GM12878 (cell line): ENCODE measurements at regions not wholly inside any gene's neighbourhood (a gene's known extent, or its start where the extent isn't known, plus 50 kb on each side); places are given as distances from the start of the nearest gene placed in this dataset.

ENCODE experiments used
- ATAC-seq: fragments of 200-7000 bp; cut with Tn5 transposase; 3 replicates; pipeline ENCODE4 v1.9.1; 2020; ENCODE audit warnings: mild to moderate bottlenecking, moderate library complexity
- BruUV-seq: library from RNA; stranded (reverse); fragments of 400-500 nt; replicated peaks from 2 replicates; lab custom pipeline; 2021; lab: Mats Ljungman, UMichigan
- CTCF ChIA-PET: fragments of 300-600 bp; sonication (Branson Sonifier 250); formaldehyde crosslinking; extraction: SDS; loops from one replicate; lab custom pipeline; 2021; ENCODE audit warnings: inconsistent platforms; lab: Yijun Ruan, JAX
- POLR2A ChIA-PET: fragments of 350-600 bp; formaldehyde crosslinking; extraction: SDS; loops from one replicate; lab custom pipeline; 2021; ENCODE audit warnings: inconsistent platforms; lab: Charles Lee
- RAD21 ChIA-PET: fragments of 300-600 bp; sonication (Branson Sonifier 250); formaldehyde crosslinking; loops from one replicate; lab custom pipeline; 2023; ENCODE audit warnings: antibody characterized with exemption; ENCODE audit not compliant: unreplicated experiment; lab: Charles Lee
- SMC1A ChIA-PET: fragments of 300-600 bp; sonication (Branson Sonifier 250); formaldehyde crosslinking; loops from one replicate; lab custom pipeline; 2023; ENCODE audit not compliant: unreplicated experiment, uncharacterized antibody; lab: Charles Lee
- DNase-seq: peaks from one replicate; pipeline ENCODE4 v3.0.0-alpha.2; 2011; ENCODE audit warnings: low read depth, low spot score
- FAIRE-seq: peaks from 3 replicates; lab custom pipeline; 2011; peaks lifted over from hg19 to GRCh38; lab: Jason Lieb, UNC
- H2AFZ ChIP-seq: 2 replicates; pipeline ENCODE4 v1.6.0; 2011; ENCODE audit warnings: low read depth, low read length, control low read depth; ENCODE audit not compliant: control insufficient read depth
- H3K27ac ChIP-seq: 2 replicates; pipeline ENCODE4 v1.5.1; 2011; ENCODE audit warnings: control low read depth; ENCODE audit not compliant: control insufficient read depth, insufficient read depth
- H3K27me3 ChIP-seq, 2 experiments: replicated peaks in 1 of 2; 2 replicates each; pipeline versions ENCODE4 v1.6.0 to v1.6.1; 2011; ENCODE audit warnings: low read length in 1 of 2; ENCODE audit not compliant: control insufficient read depth in 2 of 2, insufficient read depth in 2 of 2
- H3K36me3 ChIP-seq, 2 experiments: 2 replicates each; pipeline ENCODE4 v1.5.1; 2011; ENCODE audit warnings: low read length in 1 of 2; ENCODE audit not compliant: control insufficient read depth in 2 of 2, insufficient read depth in 2 of 2
- H3K4me1 ChIP-seq: 2 replicates; pipeline ENCODE4 v1.6.1; 2011; ENCODE audit warnings: mild to moderate bottlenecking, low read length, moderate library complexity, mixed read lengths; ENCODE audit not compliant: control insufficient read depth, insufficient read depth
- H3K4me2 ChIP-seq: 2 replicates; pipeline ENCODE4 v1.6.0; 2011; ENCODE audit warnings: control low read depth; ENCODE audit not compliant: control insufficient read depth, insufficient read depth
- H3K4me3 ChIP-seq: fragments of 200-600 bp; sonication (generic); 2 replicates; pipeline ENCODE4 v1.5.1; 2016
- H3K79me2 ChIP-seq: 2 replicates; pipeline ENCODE4 v1.6.0; 2011; ENCODE audit warnings: low read length; ENCODE audit not compliant: control insufficient read depth, insufficient read depth
- H3K9ac ChIP-seq: 2 replicates; pipeline ENCODE4 v1.8.0; 2011; ENCODE audit warnings: low read length, control low read depth, mixed read lengths; ENCODE audit not compliant: control insufficient read depth, insufficient read depth
- H3K9me3 ChIP-seq: replicated peaks from 3 replicates; pipeline ENCODE4 v1.5.1; 2011; ENCODE audit warnings: mild to moderate bottlenecking, low read length; ENCODE audit not compliant: control insufficient read depth, insufficient read depth
- H4K20me1 ChIP-seq: 2 replicates; pipeline ENCODE4 v1.6.0; 2011; ENCODE audit not compliant: control insufficient read depth, insufficient read depth
- ASH2L ChIP-seq: fragments of 300-600, 200-600 bp; sonication (generic); IDR thresholded peaks from 2 replicates; pipeline ENCODE4 v1.6.1; 2017; ENCODE audit warnings: low read depth, mild to moderate bottlenecking, borderline replicate concordance
- BCL11A ChIP-seq: IDR thresholded peaks from 2 replicates; pipeline ENCODE4 v1.6.1; 2011; ENCODE audit warnings: low read depth, low read length
- BMI1 ChIP-seq: fragments of 450-650 bp; IDR thresholded peaks from 2 replicates; pipeline ENCODE4 v1.6.1; 2016; ENCODE audit warnings: mild to moderate bottlenecking, moderate library complexity, borderline replicate concordance
- FOS ChIP-seq: IDR thresholded peaks from 3 replicates; pipeline ENCODE4 v1.6.1; 2011; ENCODE audit warnings: borderline replicate concordance; ENCODE audit not compliant: insufficient read length; ENCODE audit errors: extremely low read depth
- KLF5 ChIP-seq: fragments of 450-650 bp; IDR thresholded peaks from 2 replicates; pipeline ENCODE4 v1.6.1; 2014; ENCODE audit warnings: mild to moderate bottlenecking; ENCODE audit not compliant: partially characterized antibody
- LARP7 ChIP-seq: fragments of 450-650 bp; IDR thresholded peaks from 2 replicates; pipeline ENCODE4 v1.6.1; 2017; ENCODE audit warnings: mild to moderate bottlenecking
- RFX5 ChIP-seq: IDR thresholded peaks from 2 replicates; pipeline ENCODE4 v1.6.1; 2011; ENCODE audit warnings: low read depth, low read length, improper control_type of control experiment
- SPI1 ChIP-seq: IDR thresholded peaks from 2 replicates; pipeline ENCODE4 v1.6.1; 2011; ENCODE audit warnings: low read depth, mild to moderate bottlenecking, low read length, moderate library complexity, borderline replicate concordance; ENCODE audit not compliant: insufficient read depth
- SREBF2 ChIP-seq: IDR thresholded peaks from 2 replicates; pipeline ENCODE4 v1.6.1; 2012; ENCODE audit warnings: mild to moderate bottlenecking, low read length
- ZNF217 ChIP-seq: fragments of 450-650 bp; IDR thresholded peaks from 2 replicates; pipeline ENCODE4 v1.6.1; 2017; ENCODE audit warnings: antibody characterized with exemption, mild to moderate bottlenecking
- WGBS: methylation state at CpG from one replicate; pipeline ENCODE4 v1.1.6; 2016; ENCODE audit warnings: low lambda C conversion rate; ENCODE audit not compliant: insufficient replicate concordance, insufficient coverage; ENCODE audit errors: missing lambda C conversion rate; 5-methylcytosine and 5-hydroxymethylcytosine counted together
- in situ Hi-C: fragments of 300-500 bp; cut with MboI; formaldehyde crosslinking; loops from 9 replicates; pipeline ENCODE4 v1.14.3; 2018; ENCODE audit warnings: mixed read lengths
- intact Hi-C: fragments of 100-400 bp; cut with micrococcal nuclease; formaldehyde crosslinking; loops from one replicate; pipeline ENCODE4 v1.14.2; 2022; ENCODE audit not compliant: unreplicated experiment
- TF ChIP-seq, protein P1 (sequence below): fragments of 450-650 bp; IDR thresholded peaks from 2 replicates; pipeline ENCODE4 v1.6.1; 2017; ENCODE audit warnings: mild to moderate bottlenecking, moderate library complexity

DNA sequence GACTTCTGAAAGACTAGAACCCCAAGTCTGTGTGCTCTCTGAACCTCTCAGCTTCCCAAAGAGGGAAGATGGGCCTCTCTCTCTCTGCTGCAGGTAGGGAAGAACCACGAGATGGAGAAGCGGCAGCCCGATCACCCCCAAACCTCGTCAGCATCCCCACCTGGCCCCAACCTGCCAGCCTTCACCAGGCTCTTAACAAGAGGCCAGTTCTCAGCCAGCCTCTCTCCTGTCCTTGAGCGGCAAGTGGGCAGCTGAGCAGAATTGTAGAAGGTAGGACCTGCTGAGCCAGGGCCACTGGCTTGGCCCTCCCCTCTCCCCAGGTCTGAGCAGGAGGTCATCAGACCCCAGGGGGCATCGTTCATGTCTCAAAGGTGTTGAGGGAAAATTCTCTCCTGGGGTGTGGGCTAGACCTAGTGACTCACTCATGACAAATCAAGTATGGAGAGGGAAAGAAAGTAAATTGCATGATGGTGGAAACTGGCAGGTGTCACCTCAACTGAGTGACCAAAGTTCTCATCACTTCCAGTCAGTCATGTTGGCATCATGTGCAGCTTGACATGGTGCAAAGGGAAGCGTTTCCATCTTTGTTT lies 92.0 kb upstream of the GPR26 start:
- POLR2A ChIA-PET, result no interaction called here
- Histone ChIP-seq H3K9me3 (no peaks in the 10 kb centered on the region), H2AFZ (no peak overlapping the region), H3K27ac (no peak overlapping the region), H3K4me3 (no peak overlapping the region), H3K36me3 (no peaks in the 10 kb centered on the region), H3K4me2 (no peak overlapping the region), H4K20me1 (no peaks in the 10 kb centered on the region), H3K4me1 (no peaks in the 10 kb centered on the region), H3K79me2 (no peaks in the 10 kb centered on the region), H3K9ac (no peak overlapping the region), H3K27me3 (peaks cover 0 to 2% of the 10 kb centered on the region in 2 experiments; a peak in 1 of 4 replicates)
- SMC1A ChIA-PET, result interaction anchor here (0.8 to 3.0 kb wide), 2 partner anchors 392 to 531 kb away, joined by 4 to 13 read pairs; no protein-coding TSS in a partner anchor
- no peak for FAIRE-seq
- in situ Hi-C loops (no loop called here), intact Hi-C loops (no loop called here)
- 27% methylated on average over 7 of the region's 7 CpGs for WGBS
- DNase-seq, result no peak
- RAD21 ChIA-PET, result interaction anchor here (0.7 kb wide), 1 partner anchor 393 kb away, joined by 3 read pairs; no protein-coding TSS in a partner anchor
- BruUV-seq, result no TSS peak
- CTCF ChIA-PET, result interaction anchor here (0.6 to 2.1 kb wide), 11 partner anchors 8 to 853 kb away, joined by 3 to 21 read pairs (median 3); no protein-coding TSS in a partner anchor
- TF ChIP-seq FOS, result no peak
- TF ChIP-seq KLF5, result no peak
- TF ChIP-seq SPI1, result no peak
- TF ChIP-seq ZNF217, result no peak
- TF ChIP-seq, protein P1, sequence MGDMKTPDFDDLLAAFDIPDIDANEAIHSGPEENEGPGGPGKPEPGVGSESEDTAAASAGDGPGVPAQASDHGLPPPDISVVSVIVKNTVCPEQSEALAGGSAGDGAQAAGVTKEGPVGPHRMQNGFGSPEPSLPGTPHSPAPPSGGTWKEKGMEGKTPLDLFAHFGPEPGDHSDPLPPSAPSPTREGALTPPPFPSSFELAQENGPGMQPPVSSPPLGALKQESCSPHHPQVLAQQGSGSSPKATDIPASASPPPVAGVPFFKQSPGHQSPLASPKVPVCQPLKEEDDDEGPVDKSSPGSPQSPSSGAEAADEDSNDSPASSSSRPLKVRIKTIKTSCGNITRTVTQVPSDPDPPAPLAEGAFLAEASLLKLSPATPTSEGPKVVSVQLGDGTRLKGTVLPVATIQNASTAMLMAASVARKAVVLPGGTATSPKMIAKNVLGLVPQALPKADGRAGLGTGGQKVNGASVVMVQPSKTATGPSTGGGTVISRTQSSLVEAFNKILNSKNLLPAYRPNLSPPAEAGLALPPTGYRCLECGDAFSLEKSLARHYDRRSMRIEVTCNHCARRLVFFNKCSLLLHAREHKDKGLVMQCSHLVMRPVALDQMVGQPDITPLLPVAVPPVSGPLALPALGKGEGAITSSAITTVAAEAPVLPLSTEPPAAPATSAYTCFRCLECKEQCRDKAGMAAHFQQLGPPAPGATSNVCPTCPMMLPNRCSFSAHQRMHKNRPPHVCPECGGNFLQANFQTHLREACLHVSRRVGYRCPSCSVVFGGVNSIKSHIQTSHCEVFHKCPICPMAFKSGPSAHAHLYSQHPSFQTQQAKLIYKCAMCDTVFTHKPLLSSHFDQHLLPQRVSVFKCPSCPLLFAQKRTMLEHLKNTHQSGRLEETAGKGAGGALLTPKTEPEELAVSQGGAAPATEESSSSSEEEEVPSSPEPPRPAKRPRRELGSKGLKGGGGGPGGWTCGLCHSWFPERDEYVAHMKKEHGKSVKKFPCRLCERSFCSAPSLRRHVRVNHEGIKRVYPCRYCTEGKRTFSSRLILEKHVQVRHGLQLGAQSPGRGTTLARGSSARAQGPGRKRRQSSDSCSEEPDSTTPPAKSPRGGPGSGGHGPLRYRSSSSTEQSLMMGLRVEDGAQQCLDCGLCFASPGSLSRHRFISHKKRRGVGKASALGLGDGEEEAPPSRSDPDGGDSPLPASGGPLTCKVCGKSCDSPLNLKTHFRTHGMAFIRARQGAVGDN, result no peak
- no peak for TF ChIP-seq RFX5
- TF ChIP-seq SREBF2, result no peak
- TF ChIP-seq BCL11A, result no peak
- TF ChIP-seq ASH2L, result no peak
- TF ChIP-seq BMI1, result no peak
- TF ChIP-seq LARP7, result no peak
- no peak for ATAC-seq
